ENCODE measurements at regions not wholly inside any gene's neighbourhood (a gene's known extent, or its start where the extent isn't known, plus 50 kb on each side); places are given as distances from the start of the nearest gene placed in this dataset.

- no peak for TF ChIP-seq CTCF (IDR thresholded peaks at IDR 0.05; ENCODE audit: low read depth, low read length, missing control alignments)
- DNase-seq (ENCODE audit: low read depth) = no peak
- H3K4me3 ChIP-seq (ENCODE audit: low read depth, low read length) = no peak overlapping the region
These were observed 131.7 kb upstream of the ESRRG start for GRCh38 chr1:216854836-216855484.

GRCh38 chr1:216851073-216851472, 127.8 kb upstream of the ESRRG start:
- H3K4me3 ChIP-seq (ENCODE audit: low read depth, low read length) = no peak overlapping the region
- no peak for DNase-seq (ENCODE audit: low read depth)
- no peak for TF ChIP-seq CTCF (IDR thresholded peaks at IDR 0.05; ENCODE audit: low read depth, low read length, missing control alignments)

- H3K4me3 ChIP-seq (ENCODE audit: low read depth, low read length) = no peak overlapping the region
- no peak for TF ChIP-seq CTCF (IDR thresholded peaks at IDR 0.05; ENCODE audit: low read depth, low read length, missing control alignments)
- no peak for DNase-seq (ENCODE audit: low read depth)
These were observed 125.9 kb upstream of the ESRRG start for GRCh38 chr1:216849146-216849545.

GRCh38 chr1:216847397-216848036, 124.3 kb upstream of the ESRRG start:
- no peak for DNase-seq (ENCODE audit: low read depth)
- no peak overlapping the region for H3K4me3 ChIP-seq (ENCODE audit: low read depth, low read length)
- no peak for TF ChIP-seq CTCF (IDR thresholded peaks at IDR 0.05; ENCODE audit: low read depth, low read length, missing control alignments)

- H3K4me3 ChIP-seq (ENCODE audit: low read depth, low read length) = no peak overlapping the region
- no peak for TF ChIP-seq CTCF (IDR thresholded peaks at IDR 0.05; ENCODE audit: low read depth, low read length, missing control alignments)
These were observed 123.1 kb upstream of the ESRRG start for GRCh38 chr1:216846339-216846738.

GRCh38 chr1:216843409-216843808, 120.2 kb upstream of the ESRRG start:
- DNase-seq (ENCODE audit: low read depth) = no peak
- TF ChIP-seq CTCF (IDR thresholded peaks at IDR 0.05; ENCODE audit: low read depth, low read length, missing control alignments) = no peak

More at GRCh38 chr1:216846339-216846738, 123.1 kb upstream of the ESRRG start:
- DNase-seq (ENCODE audit: low read depth) = no peak

GRCh38 chr1:216841165-216841564, 117.9 kb upstream of the ESRRG start:
- no peak overlapping the region for H3K4me3 ChIP-seq (ENCODE audit: low read depth, low read length)
- TF ChIP-seq CTCF (IDR thresholded peaks at IDR 0.05; ENCODE audit: low read depth, low read length, missing control alignments) = no peak
- no peak for DNase-seq (ENCODE audit: low read depth)

More at GRCh38 chr1:216843409-216843808, 120.2 kb upstream of the ESRRG start:
- no peak overlapping the region for H3K4me3 ChIP-seq (ENCODE audit: low read depth, low read length)

All from GM12864 (cell line).